AG09309 (cell line): ENCODE measurements at regions not wholly inside any gene's neighbourhood (a gene's known extent, or its start where the extent isn't known, plus 50 kb on each side); places are given as distances from the start of the nearest gene placed in this dataset.

Source experiments
- DNase-seq: peaks from one replicate; pipeline ENCODE4 v3.0.0-alpha.2; 2010; ENCODE audit warnings: low read depth
- H3K4me3 ChIP-seq: 2 replicates; pipeline ENCODE4 v1.5.1; 2011; ENCODE audit warnings: mild to moderate bottlenecking, low read depth, low read length, moderate library complexity; ENCODE audit not compliant: control insufficient read depth
- TF ChIP-seq, protein P1 (sequence below): IDR thresholded peaks from 2 replicates; pipeline ENCODE4 v1.5.1; 2011; ENCODE audit warnings: mild to moderate bottlenecking, low read depth, low read length, inconsistent platforms; ENCODE audit not compliant: insufficient read depth, control insufficient read depth; ENCODE audit errors: missing control alignments

DNA sequence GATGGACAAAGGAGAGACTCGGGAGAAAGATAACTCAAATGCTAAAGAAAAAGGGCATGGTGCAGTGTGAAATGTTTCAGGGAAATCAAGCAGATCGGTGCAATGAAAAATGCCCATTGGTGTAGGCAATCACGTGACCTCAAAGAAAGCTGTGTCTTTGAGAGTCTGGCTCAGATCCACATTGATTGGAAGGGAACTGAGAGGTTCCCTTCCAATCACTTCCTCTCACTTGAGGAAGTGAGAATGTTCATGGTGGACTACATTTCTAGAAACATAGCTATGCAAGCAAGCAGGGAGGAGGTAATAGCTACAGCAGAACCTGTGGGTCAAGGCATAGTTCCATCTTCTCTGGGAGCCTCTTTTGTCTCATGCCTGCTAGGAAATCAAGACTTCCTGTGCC lies 187.4 kb downstream of the LPIN1 start:
- no peak for DNase-seq
- no peak overlapping the region for H3K4me3 ChIP-seq
- TF ChIP-seq, protein P1, sequence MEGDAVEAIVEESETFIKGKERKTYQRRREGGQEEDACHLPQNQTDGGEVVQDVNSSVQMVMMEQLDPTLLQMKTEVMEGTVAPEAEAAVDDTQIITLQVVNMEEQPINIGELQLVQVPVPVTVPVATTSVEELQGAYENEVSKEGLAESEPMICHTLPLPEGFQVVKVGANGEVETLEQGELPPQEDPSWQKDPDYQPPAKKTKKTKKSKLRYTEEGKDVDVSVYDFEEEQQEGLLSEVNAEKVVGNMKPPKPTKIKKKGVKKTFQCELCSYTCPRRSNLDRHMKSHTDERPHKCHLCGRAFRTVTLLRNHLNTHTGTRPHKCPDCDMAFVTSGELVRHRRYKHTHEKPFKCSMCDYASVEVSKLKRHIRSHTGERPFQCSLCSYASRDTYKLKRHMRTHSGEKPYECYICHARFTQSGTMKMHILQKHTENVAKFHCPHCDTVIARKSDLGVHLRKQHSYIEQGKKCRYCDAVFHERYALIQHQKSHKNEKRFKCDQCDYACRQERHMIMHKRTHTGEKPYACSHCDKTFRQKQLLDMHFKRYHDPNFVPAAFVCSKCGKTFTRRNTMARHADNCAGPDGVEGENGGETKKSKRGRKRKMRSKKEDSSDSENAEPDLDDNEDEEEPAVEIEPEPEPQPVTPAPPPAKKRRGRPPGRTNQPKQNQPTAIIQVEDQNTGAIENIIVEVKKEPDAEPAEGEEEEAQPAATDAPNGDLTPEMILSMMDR, result no peak

DNA sequence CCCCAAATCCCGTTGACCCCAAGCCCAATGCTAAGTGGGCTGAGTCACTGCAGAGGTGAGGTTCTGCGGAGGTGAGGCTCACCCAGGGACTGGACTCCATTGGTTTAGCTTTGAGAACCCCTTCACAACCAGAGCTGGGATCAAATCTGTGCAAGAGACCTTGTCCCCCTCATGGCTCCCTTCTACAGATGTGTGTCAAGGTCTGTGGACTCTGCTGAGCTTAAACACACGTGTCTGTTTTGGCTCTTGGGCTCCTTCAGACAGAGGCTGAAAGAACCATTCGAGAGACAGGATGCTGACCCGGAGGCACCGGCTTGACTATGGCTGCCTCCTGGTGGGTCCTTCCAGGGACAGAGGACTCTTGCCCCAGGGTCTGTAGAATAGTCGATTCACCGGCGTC lies 190.3 kb downstream of the LPIN1 start:
- DNase-seq, result no peak

DNA sequence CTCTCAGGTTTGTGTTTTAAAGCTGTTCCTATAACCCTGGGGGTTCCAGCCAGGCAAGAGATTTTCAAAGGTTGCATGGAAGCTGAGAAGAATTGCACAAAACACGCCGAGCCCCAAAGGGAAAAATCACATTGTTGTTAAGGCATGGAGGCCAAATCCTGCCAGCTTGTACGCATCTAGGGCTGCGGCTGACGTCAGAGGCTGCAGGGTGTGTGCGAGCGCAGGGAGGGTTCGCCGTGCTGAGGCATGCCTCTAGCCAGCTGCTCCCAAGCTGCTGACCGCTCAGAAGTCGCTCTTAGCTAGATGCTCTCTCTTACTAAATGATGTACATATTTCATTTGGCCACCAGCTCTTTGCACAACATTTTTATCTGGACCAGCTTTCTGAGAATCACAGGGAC lies 191.8 kb downstream of the LPIN1 start:
- DNase-seq, result no peak
- TF ChIP-seq, protein P1, result no peak
- H3K4me3 ChIP-seq, result no peak overlapping the region

More for the DNA sequence above, 190.3 kb downstream of the LPIN1 start:
- no peak overlapping the region for H3K4me3 ChIP-seq
- TF ChIP-seq, protein P1, result no peak

DNA sequence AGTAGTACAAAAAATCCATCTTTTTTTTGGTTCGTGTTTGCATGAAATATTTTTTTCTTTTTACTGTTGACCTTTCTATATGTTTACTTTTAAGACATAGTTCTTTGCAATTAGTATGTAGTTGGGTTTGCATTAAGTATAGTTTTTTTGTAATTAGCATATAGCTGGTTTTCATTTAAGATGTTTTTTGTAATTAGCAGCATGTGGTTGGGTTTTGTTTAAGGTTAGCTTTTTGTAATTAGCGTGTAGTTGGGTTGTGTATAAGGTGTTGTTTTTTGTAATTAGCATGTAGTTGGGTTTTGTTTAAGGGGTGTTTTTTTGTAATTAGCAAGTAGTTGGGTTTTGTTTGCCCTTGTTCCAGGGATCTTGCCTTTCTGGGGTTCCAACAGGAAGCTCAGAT lies 193.1 kb downstream of the LPIN1 start:
- DNase-seq, result no peak
- H3K4me3 ChIP-seq, result no peak overlapping the region
- TF ChIP-seq, protein P1, result no peak

DNA sequence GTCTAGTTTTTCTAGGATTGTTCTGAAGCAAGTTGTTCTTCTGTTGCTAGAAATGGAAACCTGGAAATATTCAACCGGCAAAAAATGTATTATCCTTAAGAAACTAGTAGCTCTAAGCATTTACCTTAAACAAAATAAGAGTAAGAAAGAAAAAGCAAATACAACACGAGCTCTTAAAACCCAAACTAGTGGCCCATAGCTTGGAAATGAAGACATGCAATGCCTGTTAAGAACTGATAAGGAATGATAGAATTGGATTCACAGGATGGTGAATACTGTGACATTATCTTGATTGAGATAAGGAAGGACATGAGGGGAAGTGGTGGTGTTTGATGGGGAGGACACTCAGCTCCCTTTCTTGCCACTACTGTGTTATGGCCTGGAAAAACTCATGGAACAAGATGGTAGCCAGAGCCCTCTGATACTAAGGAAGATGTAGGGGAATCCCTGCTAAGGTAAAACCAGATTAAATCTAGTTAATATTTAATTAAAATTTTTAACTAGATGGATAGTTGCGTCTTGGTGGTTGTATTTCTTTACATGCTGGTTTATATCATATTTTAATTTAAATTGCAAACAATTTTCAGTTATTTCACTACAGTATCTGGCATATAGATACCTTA lies 193.8 kb downstream of the LPIN1 start:
- H3K4me3 ChIP-seq, result no peak overlapping the region
- TF ChIP-seq, protein P1, result no peak

DNA sequence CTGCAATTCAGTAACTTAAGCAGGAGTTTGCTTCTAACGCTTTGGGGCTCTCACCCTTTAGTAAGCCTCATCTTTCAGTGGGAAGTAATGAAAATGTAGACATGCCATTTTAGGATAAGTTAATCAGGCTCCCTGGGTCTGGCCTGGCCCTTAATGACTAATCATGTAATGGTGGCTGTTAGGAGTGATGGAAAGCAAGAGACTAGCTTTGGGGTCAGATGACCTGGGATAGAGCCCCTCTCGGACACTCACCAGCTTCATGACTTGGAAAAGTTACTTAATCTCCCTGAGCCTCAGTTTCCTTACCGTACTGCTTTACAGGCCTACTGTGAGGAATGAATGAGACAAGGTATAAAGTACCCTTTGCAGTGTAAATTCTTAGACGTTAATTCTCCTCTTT lies 194.4 kb downstream of the LPIN1 start:
- TF ChIP-seq, protein P1, result no peak
- DNase-seq, result no peak
- no peak overlapping the region for H3K4me3 ChIP-seq

More for the DNA sequence above, 193.8 kb downstream of the LPIN1 start:
- no peak for DNase-seq
